ENCODE measurements at regions not wholly inside any gene's neighbourhood (a gene's known extent, or its start where the extent isn't known, plus 50 kb on each side); places are given as distances from the start of the nearest gene placed in this dataset.
A peak's percentile ranks its signal among the peaks of the same experiment; 100 is the strongest.

GRCh38 chr16:52816993-52817392 lies 235.7 kb downstream of the CHD9NB start:
- Histone ChIP-seq H3K4me1 (ENCODE audit: control insufficient read depth in 5 of 5, insufficient read depth in 5 of 5, low read length in 5 of 5) (peaks cover 0 to 34% (median 0%) of the 10 kb centered on the region in 5 donors), H3K9me3 (ENCODE audit: control insufficient read depth in 4 of 4, insufficient read depth in 3 of 4, low read length in 3 of 4) (no peaks in the 10 kb centered on the region), H3K27ac (ENCODE audit: low read depth in 1 of 2, low read length in 1 of 2) (no peak overlapping the region), H3K27me3 (ENCODE audit: control insufficient read depth in 3 of 3, insufficient read depth in 3 of 3, low read length in 2 of 3) (no peaks in the 10 kb centered on the region), H3K4me3 (no peak overlapping the region), H3K9ac (ENCODE audit: insufficient read depth in 1 of 2, low read length in 2 of 2) (no peak overlapping the region), H3K36me3 (ENCODE audit: control insufficient read depth in 4 of 4, insufficient read depth in 4 of 4, low read length in 4 of 4) (no peaks in the 10 kb centered on the region)
- DNase-seq, result peak in 1 of 3 donors; percentile 12
- no peak for ATAC-seq (ENCODE audit: insufficient read depth, low FRiP score)
- WGBS, 2 donors, result 64 to 74% methylated on average over 6 of the region's 6 CpGs
- TF ChIP-seq CTCF (IDR thresholded peaks at IDR 0.05; ENCODE audit: control extremely low read depth, extremely low read depth), result no peak

- Histone ChIP-seq H3K36me3 (ENCODE audit: control insufficient read depth in 4 of 4, insufficient read depth in 4 of 4, low read length in 4 of 4) (no peaks in the 10 kb centered on the region), H3K9ac (ENCODE audit: insufficient read depth in 1 of 2, low read length in 2 of 2) (no peak overlapping the region), H3K4me1 (ENCODE audit: control insufficient read depth in 5 of 5, insufficient read depth in 5 of 5, low read length in 5 of 5) (peaks cover 0 to 23% (median 0%) of the 10 kb centered on the region in 5 donors), H3K27ac (ENCODE audit: low read depth in 1 of 2, low read length in 1 of 2) (no peak overlapping the region), H3K27me3 (ENCODE audit: control insufficient read depth in 3 of 3, insufficient read depth in 3 of 3, low read length in 2 of 3) (no peaks in the 10 kb centered on the region), H3K9me3 (ENCODE audit: control insufficient read depth in 4 of 4, insufficient read depth in 3 of 4, low read length in 3 of 4) (no peaks in the 10 kb centered on the region), H3K4me3 (no peak overlapping the region)
- DNase-seq (peak in 2 of 3 donors; percentile 11 to 22), ATAC-seq (ENCODE audit: insufficient read depth, low FRiP score) (peak; percentile 34)
- 72 to 73% methylated on average over 5 of the region's 5 CpGs for WGBS, 2 donors
- TF ChIP-seq CTCF (IDR thresholded peaks at IDR 0.05; ENCODE audit: control extremely low read depth, extremely low read depth), result no peak
Measured at GRCh38 chr16:52812678-52813556, 239.8 kb downstream of the CHD9NB start.

- WGBS, 2 donors, result 66 to 86% methylated on average over 3 of the region's 3 CpGs
- no peak overlapping the region for H3K4me3 ChIP-seq
- H3K27ac ChIP-seq (ENCODE audit: low read depth in 1 of 2, low read length in 1 of 2), result no peak overlapping the region
- no peak for TF ChIP-seq CTCF (IDR thresholded peaks at IDR 0.05; ENCODE audit: control extremely low read depth, extremely low read depth)
- H3K9me3 ChIP-seq (ENCODE audit: control insufficient read depth in 4 of 4, insufficient read depth in 3 of 4, low read length in 3 of 4), result peaks cover 0 to 2% (median 0%) of the 10 kb centered on the region in 4 donors
- no peaks in the 10 kb centered on the region for H3K4me1 ChIP-seq (ENCODE audit: control insufficient read depth in 5 of 5, insufficient read depth in 5 of 5, low read length in 5 of 5)
- ATAC-seq (ENCODE audit: insufficient read depth, low FRiP score), result no peak
- no peaks in the 10 kb centered on the region for H3K27me3 ChIP-seq (ENCODE audit: control insufficient read depth in 3 of 3, insufficient read depth in 3 of 3, low read length in 2 of 3)
- H3K9ac ChIP-seq (ENCODE audit: insufficient read depth in 1 of 2, low read length in 2 of 2), result no peak overlapping the region
- DNase-seq, result no peak
- H3K36me3 ChIP-seq (ENCODE audit: control insufficient read depth in 4 of 4, insufficient read depth in 4 of 4, low read length in 4 of 4), result no peaks in the 10 kb centered on the region
Measured at GRCh38 chr16:52805559-52806168, 247.0 kb downstream of the CHD9NB start.
